Spleen (tissue), 11 donors: ENCODE measurements at regions not wholly inside any gene's neighbourhood (a gene's known extent, or its start where the extent isn't known, plus 50 kb on each side); places are given as distances from the start of the nearest gene placed in this dataset.

Source experiments
- DNase-seq: peaks from one replicate; pipeline ENCODE4 v3.0.0-alpha.2; 2020
- H3K27ac ChIP-seq, 8 donors: fragments of 200-600 bp; sonication (generic) in 7 of 8; 1 replicate in 4 of 8; 2 replicates in 4 of 8; pipeline versions ENCODE4 v1.5.0 to v1.8.0; 2016 to 2021; ENCODE audit warnings: inconsistent platforms in 4 of 8, mild to moderate bottlenecking in 4 of 8, moderate library complexity in 1 of 8
- H3K27me3 ChIP-seq, 7 donors: fragments of 200-600 bp; sonication (generic) in 6 of 7; replicated peaks in 1 of 7; 1 replicate in 4 of 7; 2 replicates in 3 of 7; pipeline versions ENCODE4 v1.5.0 to v1.8.0; 2016 to 2021; ENCODE audit warnings: inconsistent platforms in 3 of 7, mild to moderate bottlenecking in 1 of 7
- H3K36me3 ChIP-seq, 6 donors: fragments of 200-600 bp; sonication (generic) in 5 of 6; 1 replicate in 4 of 6; 2 replicates in 2 of 6; pipeline versions ENCODE4 v1.5.0 to v1.8.0; 2016 to 2021; ENCODE audit warnings: inconsistent platforms in 2 of 6
- H3K4me1 ChIP-seq, 6 donors: fragments of 200-600 bp; sonication (generic) in 5 of 6; 1 replicate in 3 of 6; 2 replicates in 3 of 6; pipeline versions ENCODE4 v1.5.0 to v1.8.0; 2016 to 2021; ENCODE audit warnings: inconsistent platforms in 3 of 6
- H3K4me3 ChIP-seq, 8 donors: fragments of 200-600 bp; sonication (generic) in 7 of 8; 1 replicate in 4 of 8; 2 replicates in 4 of 8; pipeline versions ENCODE4 v1.5.0 to v1.8.0; 2016 to 2021; ENCODE audit warnings: inconsistent platforms in 4 of 8, mild to moderate bottlenecking in 4 of 8, moderate library complexity in 2 of 8
- H3K9me3 ChIP-seq, 8 donors: fragments of 200-600 bp; sonication (generic) in 7 of 8; 1 replicate in 4 of 8; 2 replicates in 4 of 8; pipeline versions ENCODE4 v1.5.0 to v1.8.0; 2016 to 2021; ENCODE audit warnings: inconsistent platforms in 4 of 8
- POLR2A ChIP-seq, 3 donors: fragments of 450-650 bp; IDR thresholded peaks; one replicate each; pipeline ENCODE4 v1.5.1; 2017; ENCODE audit warnings: antibody characterized with exemption in 3 of 3, mild to moderate bottlenecking in 1 of 3
- POLR2AphosphoS5 ChIP-seq, 3 donors: sonication (generic); formaldehyde crosslinking; IDR thresholded peaks; one replicate each; pipeline ENCODE4 v1.5.1; 2017; ENCODE audit warnings: antibody characterized with exemption in 3 of 3
- WGBS, 5 donors: extraction: QIAGEN DNeasy Blood & Tissue Kit in 3 of 5; methylation state at CpG; one replicate each; pipeline versions ENCODE4 v1.1.5 to v1.1.7; 2013 to 2018; 5-methylcytosine and 5-hydroxymethylcytosine counted together
- intact Hi-C: fragments of 100-400 bp; cut with DNase I; formaldehyde crosslinking; loops from one replicate; pipeline ENCODE4 v1.15.0; 2023; ENCODE audit warnings: low total_unique reads
- TF ChIP-seq, protein P1 (sequence below), 11 experiments: fragments of 200-600 bp in 7 of 11; fragments of 450-650 bp in 4 of 11; sonication (generic) in 4 of 11; IDR thresholded peaks in 8 of 11; conservative IDR thresholded peaks in 3 of 11; 1 replicate in 7 of 11; 2 replicates in 4 of 11; pipeline versions ENCODE4 v1.4.0 to v1.8.0; 2016 to 2021; ENCODE audit warnings: antibody characterized with exemption in 11 of 11, inconsistent platforms in 4 of 11, mild to moderate bottlenecking in 1 of 11
- donor health status: healthy with polysubstance abuse.
- donor health status: DM: no; HTN: no; CAD: no; lungs with moderate emphysema.
- donor health status: DM: no; HTN: no; CAD: no.
- donor health status: Bipolar disorder and iron deficiency.
- donor health status: healthy.
- donor health status: DM: no; HTN: no; CAD: no.
- donor health status: DM: yes; HTN: yes; CAD: no.

DNA sequence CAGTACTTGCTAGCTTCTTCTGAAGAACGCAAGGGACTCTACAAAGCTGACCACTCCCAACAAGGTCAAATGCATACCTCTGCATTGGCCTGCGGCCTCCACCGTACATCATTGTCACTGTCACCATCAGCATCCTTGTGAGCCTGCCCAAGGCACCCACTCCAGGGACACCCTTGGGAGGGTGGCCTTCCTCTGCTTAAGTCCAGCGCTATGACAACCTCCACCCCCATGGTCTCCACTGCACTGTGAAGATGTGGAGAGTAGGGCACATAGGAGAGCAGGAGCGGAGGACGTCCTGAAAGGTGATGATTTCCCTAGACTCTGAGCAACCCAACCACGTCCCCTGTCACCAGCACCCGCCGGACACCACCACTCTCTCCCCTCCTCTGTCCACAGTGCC lies 252.8 kb downstream of the ALG10 start:
- no peak overlapping the region for H3K27ac ChIP-seq
- H3K27me3 ChIP-seq, result no peaks in the 10 kb centered on the region
- WGBS, 5 donors, result 84 to 94% (median 90%) methylated on average over 9 of the region's 9 CpGs
- H3K4me1 ChIP-seq, result no peaks in the 10 kb centered on the region
- peaks cover 0 to 18% (median 0%) of the 10 kb centered on the region in 8 donors for H3K9me3 ChIP-seq
- H3K4me3 ChIP-seq, result no peak overlapping the region
- intact Hi-C loops, result no loop called here
- no peaks in the 10 kb centered on the region for H3K36me3 ChIP-seq
- DNase-seq, result no peak
- TF ChIP-seq POLR2AphosphoS5 (IDR thresholded peaks at IDR 0.05) (no peak), POLR2A (IDR thresholded peaks at IDR 0.05) (no peak)
- TF ChIP-seq, protein P1, sequence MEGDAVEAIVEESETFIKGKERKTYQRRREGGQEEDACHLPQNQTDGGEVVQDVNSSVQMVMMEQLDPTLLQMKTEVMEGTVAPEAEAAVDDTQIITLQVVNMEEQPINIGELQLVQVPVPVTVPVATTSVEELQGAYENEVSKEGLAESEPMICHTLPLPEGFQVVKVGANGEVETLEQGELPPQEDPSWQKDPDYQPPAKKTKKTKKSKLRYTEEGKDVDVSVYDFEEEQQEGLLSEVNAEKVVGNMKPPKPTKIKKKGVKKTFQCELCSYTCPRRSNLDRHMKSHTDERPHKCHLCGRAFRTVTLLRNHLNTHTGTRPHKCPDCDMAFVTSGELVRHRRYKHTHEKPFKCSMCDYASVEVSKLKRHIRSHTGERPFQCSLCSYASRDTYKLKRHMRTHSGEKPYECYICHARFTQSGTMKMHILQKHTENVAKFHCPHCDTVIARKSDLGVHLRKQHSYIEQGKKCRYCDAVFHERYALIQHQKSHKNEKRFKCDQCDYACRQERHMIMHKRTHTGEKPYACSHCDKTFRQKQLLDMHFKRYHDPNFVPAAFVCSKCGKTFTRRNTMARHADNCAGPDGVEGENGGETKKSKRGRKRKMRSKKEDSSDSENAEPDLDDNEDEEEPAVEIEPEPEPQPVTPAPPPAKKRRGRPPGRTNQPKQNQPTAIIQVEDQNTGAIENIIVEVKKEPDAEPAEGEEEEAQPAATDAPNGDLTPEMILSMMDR (IDR thresholded peaks at IDR 0.05 in 8 of 11, conservative IDR thresholded peaks at IDR 0.05 in 3 of 11), result no peak

DNA sequence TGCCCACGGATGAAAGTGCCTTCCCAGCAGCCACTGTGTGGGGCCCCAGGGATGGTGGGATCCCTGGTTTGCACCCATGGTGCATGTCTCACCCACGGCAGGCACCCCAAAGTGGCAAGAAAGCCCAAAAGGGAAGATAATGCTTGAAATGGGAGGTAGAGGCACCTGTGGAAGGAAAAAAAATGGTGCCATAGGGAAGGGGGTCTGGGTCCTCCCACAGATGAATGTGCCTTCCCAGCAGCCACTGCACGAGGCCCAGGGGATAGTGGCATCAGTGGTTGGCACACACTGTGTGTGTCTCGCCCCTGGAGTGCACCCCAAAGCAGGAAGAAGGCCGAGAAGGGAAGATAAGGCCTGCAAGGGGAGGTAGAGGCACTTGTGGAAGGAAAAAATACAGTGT lies 264.2 kb downstream of the ALG10 start:
- Histone ChIP-seq H3K4me3 (no peak overlapping the region), H3K4me1 (no peaks in the 10 kb centered on the region), H3K36me3 (no peaks in the 10 kb centered on the region), H3K27me3 (no peaks in the 10 kb centered on the region), H3K27ac (no peak overlapping the region), H3K9me3 (peaks cover 5 to 100% (median 100%) of the 10 kb centered on the region in 8 donors)
- TF ChIP-seq POLR2AphosphoS5 (IDR thresholded peaks at IDR 0.05) (no peak), POLR2A (IDR thresholded peaks at IDR 0.05) (no peak)
- TF ChIP-seq, protein P1 (IDR thresholded peaks at IDR 0.05 in 8 of 11, conservative IDR thresholded peaks at IDR 0.05 in 3 of 11), result no peak
- no peak for DNase-seq
- intact Hi-C loops, result no loop called here
- WGBS, 5 donors, result 48 to 58% (median 54%) methylated on average over 5 of the region's 5 CpGs

DNA sequence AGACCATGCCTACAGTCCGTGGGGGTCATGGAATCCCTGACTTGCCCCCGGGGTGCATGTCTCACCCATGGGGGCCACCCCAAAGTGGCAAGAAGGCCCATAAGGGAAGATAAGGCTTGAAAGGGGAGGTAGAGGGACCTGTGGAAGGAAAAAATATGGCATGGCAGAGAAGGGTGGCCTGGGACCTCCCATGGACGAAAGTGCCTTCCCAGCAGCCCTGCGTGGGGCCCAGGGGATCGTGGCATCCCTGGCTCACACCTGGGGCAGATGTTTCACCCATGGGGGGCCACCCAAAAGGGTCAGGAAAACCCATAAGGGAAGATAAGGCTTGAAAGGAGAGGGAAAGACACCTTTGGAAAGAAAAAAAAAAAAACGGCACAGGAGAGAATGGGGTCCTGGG lies 264.6 kb downstream of the ALG10 start:
- Histone ChIP-seq H3K4me1 (no peaks in the 10 kb centered on the region), H3K36me3 (no peaks in the 10 kb centered on the region), H3K4me3 (no peak overlapping the region), H3K9me3 (peaks cover 5 to 100% (median 100%) of the 10 kb centered on the region in 8 donors), H3K27ac (no peak overlapping the region), H3K27me3 (no peaks in the 10 kb centered on the region)
- no peak for DNase-seq
- intact Hi-C loops, result no loop called here
- TF ChIP-seq, protein P1 (IDR thresholded peaks at IDR 0.05 in 8 of 11, conservative IDR thresholded peaks at IDR 0.05 in 3 of 11), result no peak
- no peak for TF ChIP-seq POLR2A (IDR thresholded peaks at IDR 0.05)
- TF ChIP-seq POLR2AphosphoS5 (IDR thresholded peaks at IDR 0.05), result no peak
- WGBS, 5 donors, result 76 to 85% (median 79%) methylated on average over 6 of the region's 6 CpGs

DNA sequence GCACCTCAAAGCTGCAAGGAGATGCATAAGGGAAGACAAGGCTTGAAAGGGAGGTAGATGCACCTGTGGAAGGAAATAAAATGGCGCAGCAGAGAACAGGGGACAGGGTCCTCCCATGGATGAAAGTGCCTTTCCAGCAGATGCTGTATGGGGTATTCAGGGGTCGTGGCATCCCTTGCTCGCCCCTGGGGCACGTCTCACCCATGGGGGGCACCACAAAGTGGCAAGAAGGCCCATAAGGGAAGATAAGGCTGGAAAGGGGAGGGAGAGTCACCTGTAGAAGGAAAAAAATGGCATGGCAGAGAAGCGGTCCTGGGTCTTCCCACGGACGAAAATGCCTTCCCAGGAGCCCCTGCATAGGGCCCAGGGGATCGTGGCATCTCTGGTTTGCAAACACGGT lies 265.1 kb downstream of the ALG10 start:
- H3K4me3 ChIP-seq, result no peak overlapping the region
- H3K27me3 ChIP-seq, result no peaks in the 10 kb centered on the region
- no peaks in the 10 kb centered on the region for H3K36me3 ChIP-seq
- TF ChIP-seq, protein P1 (IDR thresholded peaks at IDR 0.05 in 8 of 11, conservative IDR thresholded peaks at IDR 0.05 in 3 of 11), result no peak
- TF ChIP-seq POLR2AphosphoS5 (IDR thresholded peaks at IDR 0.05) (no peak), POLR2A (IDR thresholded peaks at IDR 0.05) (no peak)
- no peak overlapping the region for H3K27ac ChIP-seq
- DNase-seq, result peak; percentile 34
- 57 to 63% (median 63%) methylated on average over 9 of the region's 9 CpGs for WGBS, 5 donors
- H3K4me1 ChIP-seq, result no peaks in the 10 kb centered on the region
- H3K9me3 ChIP-seq, result peaks cover 5 to 100% (median 99%) of the 10 kb centered on the region in 8 donors
- intact Hi-C loops, result no loop called here
